Fibroblast of skin of scalp (primary cell): ENCODE measurements at regions not wholly inside any gene's neighbourhood (a gene's known extent, or its start where the extent isn't known, plus 50 kb on each side); places are given as distances from the start of the nearest gene placed in this dataset.
A peak's percentile ranks its signal among the peaks of the same experiment; 100 is the strongest.
"Not testable (repeated sequence)": the region's sequence is repeated elsewhere in the genome, so short reads cannot be mapped to it uniquely, and the experiment has no call there.

Source experiments
- DNase-seq: peaks from one replicate; pipeline ENCODE4 v3.0.0-alpha.2; 2013

- DNase-seq, result no peak
Observed at GRCh38 chr10:36542493-36542892, 582.9 kb upstream of the ANKRD30A start.

- no peak for DNase-seq
Observed at GRCh38 chr10:36540611-36541010, 584.8 kb upstream of the ANKRD30A start.

DNA sequence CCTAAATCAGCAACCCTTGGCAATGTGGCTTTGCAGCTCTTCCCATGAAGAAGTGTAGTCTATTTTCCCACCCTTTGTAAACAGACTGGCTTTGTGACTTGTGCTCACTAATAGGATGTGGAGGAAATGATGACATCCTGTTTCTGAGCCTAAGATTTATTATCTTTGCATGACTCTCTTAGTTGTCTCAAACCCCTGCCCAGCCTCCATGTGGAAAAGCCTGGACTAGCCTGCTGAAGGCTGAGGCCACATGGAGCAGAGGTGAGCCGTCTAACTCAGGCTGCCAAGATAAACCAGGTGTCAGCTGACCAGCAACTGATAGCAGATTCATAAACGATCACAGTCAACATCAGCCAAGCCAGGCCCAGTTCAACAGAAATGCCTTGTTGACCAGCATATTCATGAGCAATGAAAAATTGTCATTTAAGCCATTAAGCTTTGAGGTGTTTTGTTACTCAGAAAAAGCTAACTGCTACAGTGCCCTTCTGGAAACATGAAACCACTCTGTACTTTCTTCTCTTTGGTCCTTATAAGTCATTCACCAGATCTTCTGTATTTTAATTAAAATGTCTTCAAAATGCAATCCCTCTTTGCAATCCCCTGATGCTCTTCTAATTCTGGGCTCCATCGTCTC is 586.3 kb upstream of the ANKRD30A start:
- peak; percentile 35 for DNase-seq

- peak; percentile 32 for DNase-seq
Observed at GRCh38 chr10:36534471-36535002, 590.9 kb upstream of the ANKRD30A start.

DNA sequence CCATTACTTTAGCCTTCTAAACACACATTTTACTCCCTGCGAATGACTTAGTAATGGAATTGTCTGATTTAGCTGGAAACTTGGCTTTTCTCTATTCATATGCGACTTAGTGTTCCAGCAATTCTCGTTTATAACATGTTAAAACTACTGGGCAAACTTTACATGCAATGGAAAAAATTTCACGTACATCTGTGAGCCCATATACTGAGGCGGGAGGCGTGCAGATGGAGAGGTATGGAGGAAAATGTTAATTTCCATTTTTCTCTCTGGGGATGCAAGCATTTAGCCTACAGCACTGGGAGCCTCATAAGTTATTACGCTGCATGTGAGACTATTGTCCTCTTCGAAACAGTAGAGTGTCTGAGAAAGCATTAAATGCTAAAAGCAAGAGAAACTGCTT is 591.5 kb upstream of the ANKRD30A start:
- DNase-seq, result no peak

DNA sequence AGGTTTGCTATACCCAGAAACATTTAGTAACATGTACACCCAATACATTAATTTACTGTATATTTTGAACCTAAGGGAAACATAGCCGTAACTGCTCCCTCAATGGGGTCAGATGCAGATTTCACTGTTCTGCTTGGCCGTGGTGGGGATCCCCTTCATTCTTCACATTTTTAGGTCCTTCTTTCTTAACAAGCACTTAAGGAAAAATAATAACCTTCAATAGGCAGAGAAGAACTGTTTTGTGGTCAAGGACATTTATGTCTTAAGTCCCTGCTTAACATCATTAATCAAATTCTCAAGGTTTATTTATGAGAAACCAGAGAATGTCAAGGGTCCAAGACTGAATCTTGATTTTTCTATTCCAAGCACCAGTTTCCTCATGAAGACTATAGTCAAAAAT is 592.1 kb upstream of the ANKRD30A start:
- DNase-seq, result no peak

DNA sequence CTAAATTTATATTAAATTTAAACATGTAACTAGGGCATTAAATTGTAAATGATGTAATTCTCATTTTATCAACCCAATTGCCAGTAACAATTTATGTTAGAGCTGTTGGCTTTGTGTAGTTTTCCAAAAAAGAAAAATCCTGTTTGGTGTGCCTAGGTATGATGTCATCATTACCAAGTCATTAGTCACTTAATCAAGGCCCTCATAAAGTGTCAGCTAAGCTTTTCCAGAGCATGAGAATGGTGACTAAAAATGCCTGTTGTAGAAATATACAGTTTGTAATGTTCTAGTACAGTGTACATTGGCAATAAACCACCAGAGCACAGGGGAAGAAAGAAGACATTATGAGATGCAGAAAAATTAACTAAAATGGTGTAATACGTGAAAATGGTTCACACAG is 593.8 kb upstream of the ANKRD30A start:
- peak; percentile 14 for DNase-seq

GRCh38 chr10:36526033-36526432 is 599.4 kb upstream of the ANKRD30A start:
- no peak for DNase-seq

- not testable (repeated sequence) for DNase-seq
Observed at GRCh38 chr10:36524126-36524525, 601.3 kb upstream of the ANKRD30A start.

DNA sequence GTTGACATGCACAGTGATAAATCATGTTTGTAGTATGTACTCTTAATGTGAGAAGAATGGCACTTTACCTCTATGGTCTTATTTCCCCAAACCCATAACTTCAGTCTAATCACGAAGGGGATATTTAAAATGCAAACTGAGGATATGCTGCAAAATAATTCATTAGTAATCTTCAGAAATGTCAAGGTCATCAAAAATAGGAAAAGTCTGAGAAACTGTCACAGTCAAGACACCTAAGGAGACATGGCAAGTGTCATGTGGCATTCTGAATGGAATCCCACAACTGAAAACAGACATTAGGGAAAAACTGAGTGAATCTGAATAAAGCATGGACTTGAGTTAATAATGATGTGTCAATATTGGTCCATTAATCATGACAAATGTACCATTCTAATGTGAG is 605.5 kb upstream of the ANKRD30A start:
- DNase-seq, result no peak

DNA sequence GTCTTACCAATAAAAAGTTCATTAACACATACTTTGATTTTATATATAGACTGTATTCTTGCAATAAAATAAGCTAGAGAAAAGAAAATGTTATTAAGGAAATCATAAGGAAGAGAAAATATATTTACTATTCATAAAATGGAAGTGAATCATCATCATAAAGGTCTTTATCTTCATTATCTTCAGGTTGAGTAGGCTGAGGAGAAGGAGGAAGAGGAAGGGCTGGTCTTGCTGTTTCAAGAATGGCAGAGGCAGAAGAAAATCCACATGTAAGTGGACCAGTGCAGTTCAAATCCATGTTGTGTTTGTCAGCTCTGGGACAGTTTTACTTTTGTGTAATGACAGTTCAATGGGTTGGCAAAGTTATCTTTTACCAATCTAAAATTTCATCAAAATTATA is 609.1 kb upstream of the ANKRD30A start:
- DNase-seq, result no peak

- no peak for DNase-seq
Observed at GRCh38 chr10:36515319-36515718, 610.1 kb upstream of the ANKRD30A start.

DNA sequence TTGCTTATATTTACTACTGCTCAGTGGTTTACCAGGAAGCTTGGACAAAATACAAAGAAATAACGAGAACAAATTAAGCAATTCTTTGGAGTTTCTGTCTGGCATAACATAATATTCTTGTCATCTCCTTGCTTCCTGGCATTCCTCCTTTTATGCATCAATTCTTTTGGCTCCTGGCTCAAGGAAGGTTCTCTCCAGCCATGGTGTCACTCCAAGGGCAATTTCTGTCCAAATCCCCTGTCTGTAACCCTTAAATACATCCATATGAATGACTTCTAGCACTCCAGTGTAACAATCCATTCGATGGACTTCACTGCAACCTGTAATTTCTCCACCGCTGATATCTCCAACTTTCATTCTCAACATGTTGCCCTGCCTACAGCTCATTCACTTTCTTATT is 617.7 kb upstream of the ANKRD30A start:
- no peak for DNase-seq

DNA sequence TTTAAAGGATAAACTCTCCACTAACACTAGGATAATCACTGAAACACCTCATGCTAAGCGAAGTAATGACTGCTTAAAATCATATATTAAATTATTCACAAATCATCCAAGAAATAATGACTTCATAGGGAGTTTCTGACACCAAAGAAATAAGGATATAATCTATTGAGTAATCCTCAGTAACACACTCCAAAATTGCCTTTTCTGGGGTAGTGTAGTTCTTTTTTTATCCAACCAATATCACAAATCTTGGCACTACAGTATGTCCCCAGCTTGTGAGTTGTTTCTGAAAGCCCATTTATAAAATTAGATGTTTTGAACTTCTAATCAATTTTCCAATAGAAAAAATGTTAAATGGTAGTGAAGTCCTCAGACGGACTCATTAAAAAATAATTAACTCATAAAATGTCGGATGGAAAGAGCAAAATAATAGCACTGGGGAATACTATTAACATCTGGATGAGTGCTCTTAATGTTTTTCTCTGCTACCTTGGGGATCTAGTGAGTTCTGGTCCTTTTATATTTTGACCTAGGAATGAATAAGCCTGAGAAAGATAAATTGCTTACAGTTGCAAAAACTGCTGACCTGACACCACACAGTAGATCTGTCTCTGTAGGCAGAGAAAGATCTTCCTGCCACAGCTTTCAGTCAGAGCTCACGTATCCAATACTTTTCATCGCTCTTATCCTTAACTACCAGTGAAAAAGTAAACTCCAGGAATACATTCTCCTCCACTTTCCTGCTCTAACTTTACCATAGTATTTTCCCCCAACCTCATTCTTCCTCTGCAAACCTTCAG is 618.5 kb upstream of the ANKRD30A start:
- no peak for DNase-seq

DNA sequence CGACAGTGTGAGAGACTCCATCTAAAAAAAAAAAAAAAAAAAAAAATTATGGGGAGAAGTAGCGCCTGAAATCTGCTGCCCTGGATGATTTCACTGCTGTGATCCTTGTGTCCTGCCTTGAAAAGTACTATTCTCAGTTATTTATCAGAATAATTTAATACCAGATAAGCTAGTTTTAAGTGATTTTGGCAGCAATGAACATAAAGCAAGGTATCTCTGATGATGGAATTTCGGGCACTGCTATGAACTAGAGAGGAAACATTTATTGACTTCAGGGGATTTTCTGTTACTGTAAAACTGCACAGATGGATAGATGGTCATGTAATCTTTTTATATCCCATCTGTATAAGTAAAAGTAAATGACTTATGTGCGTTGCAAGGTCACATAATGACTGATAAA is 619.1 kb upstream of the ANKRD30A start:
- no peak for DNase-seq

- DNase-seq, result no peak
Observed at GRCh38 chr10:36504758-36505157, 620.6 kb upstream of the ANKRD30A start.

DNA sequence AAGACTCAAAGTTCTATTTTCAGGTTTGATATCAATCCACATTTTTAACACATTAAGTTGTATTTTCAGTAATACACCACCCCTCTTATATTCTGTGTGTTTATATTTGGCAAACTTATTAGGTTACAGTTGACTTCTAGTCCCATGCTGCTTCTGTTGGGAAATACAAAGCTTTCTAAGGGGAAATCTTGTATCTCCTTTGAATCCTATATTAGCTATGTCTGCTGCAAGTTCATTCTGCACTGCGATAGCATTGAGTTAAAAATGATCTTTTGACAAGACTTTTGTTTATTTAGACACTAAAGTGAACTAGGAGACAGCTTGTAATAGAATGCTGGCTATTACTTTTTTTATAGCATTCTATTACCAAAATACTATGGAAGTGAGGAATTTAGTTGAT is 625.1 kb upstream of the ANKRD30A start:
- DNase-seq, result no peak

- no peak for DNase-seq
Observed at GRCh38 chr10:36499693-36500092, 625.7 kb upstream of the ANKRD30A start.

DNA sequence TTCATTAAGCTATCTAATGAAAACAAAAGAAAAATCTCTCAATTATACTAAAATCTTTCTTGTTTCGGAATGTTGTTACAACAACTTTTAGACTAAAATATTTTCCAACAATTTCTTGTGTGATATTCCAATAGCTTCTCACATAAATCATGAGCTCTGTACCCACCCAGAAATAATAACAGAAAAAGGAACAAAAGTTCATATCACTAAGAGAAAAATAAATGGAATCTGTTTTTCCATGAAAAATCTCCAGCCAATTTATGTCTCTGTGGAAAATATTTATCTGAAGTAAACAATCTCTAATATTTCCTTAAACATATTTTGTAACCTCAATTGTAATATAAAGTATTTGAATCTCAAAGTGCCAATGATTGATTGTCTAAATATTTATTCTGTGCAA is 628.6 kb upstream of the ANKRD30A start:
- no peak for DNase-seq

DNA sequence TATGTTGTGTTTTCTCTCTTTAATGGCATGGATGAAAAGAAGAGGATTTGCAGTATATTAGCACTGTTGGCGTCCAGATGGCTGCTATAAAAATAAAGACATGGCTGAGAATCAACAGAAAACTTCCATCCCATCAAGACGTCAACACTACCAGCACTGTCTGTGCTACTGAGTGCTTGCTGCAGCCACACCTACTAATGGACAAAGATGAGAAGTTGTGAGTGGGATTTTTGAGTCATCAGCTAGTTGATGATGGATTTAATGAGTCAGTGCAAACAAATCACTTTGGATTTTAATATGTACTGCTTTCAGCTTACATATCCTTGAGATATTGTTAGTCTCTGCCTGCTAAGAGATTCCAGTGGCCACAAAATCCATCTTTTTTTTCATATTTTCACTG is 631.0 kb upstream of the ANKRD30A start:
- DNase-seq, result peak; percentile 82

GRCh38 chr10:36493516-36493880 is 631.9 kb upstream of the ANKRD30A start:
- DNase-seq, result peak; percentile 60

DNA sequence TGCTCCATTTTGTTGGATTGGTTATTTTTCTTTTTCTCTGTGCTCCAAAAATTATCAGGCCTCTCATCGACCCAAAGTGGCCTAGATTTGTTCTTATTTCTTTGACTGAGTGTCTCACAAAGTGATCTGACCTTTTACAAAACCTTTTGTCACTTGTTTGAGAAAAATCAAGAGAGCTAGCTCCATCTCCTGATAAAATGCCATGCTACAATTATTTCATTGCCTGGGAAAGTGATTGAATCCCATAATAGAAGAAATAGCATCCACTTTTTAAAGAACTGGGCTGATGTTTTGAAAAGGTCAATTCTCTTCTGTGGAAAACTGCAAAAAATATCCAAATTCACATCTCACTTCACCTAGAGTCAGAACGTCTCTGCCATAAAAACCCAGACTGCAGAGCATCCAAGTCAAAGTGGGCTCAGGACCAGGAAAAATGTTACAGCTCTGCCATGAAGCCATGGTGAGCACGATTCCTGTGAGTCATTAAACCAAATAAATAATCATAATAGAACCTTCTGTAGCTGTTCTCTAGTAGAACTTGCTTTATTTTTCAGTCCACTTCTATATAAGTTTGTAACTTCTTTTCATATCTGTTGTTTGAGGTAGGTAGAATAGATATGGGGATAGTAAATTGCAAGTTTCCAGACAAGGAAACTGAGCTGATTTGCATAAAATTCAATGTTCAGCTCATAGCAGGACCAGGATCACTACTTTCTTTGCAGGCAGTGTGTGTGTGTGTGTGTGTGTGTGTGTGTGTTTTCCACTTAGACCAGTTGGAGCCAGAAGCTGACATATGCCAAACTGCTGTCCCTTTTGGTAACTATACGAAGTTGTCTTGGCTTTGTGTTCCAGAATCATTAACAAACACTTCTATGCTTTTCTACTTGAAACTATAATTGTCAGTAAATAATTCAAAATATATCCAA is 632.5 kb upstream of the ANKRD30A start:
- peak; percentile 58 for DNase-seq

DNA sequence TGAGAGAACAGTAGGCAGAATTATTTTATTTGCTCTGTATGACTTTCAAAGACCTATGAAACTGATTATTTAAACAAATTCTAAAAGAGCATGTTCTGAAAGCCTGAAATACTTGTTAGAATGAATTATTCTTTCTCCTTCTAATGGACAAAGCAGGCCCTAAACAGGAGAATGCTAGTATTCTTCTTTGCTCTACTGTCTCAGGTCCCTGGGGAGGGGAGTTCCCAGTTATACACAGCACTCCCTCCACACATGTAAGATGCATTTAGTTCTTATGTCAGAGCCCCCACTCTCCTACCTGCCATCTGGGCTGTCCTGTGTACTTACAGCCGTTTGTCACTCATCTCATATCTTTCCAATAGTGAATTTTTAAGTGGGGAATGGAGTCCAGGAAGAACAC is 633.5 kb upstream of the ANKRD30A start:
- no peak for DNase-seq
